OCI-M2 (cell line): ENCODE measurements at regions not wholly inside any gene's neighbourhood (a gene's known extent, or its start where the extent isn't known, plus 50 kb on each side); places are given as distances from the start of the nearest gene placed in this dataset.

Experiments used
- DNase-seq: peaks from one replicate; lab custom pipeline; 2025; ENCODE audit not compliant: unreplicated experiment; lab: John Stamatoyannopoulos, UW

- DNase-seq = no peak
Observed at GRCh38 chr1:101089613-101090338, 64.2 kb upstream of the DPH5 start.

GRCh38 chr1:101088431-101088830 lies 62.8 kb upstream of the DPH5 start:
- DNase-seq = no peak

- DNase-seq = no peak
Observed at GRCh38 chr1:101086783-101087182, 61.2 kb upstream of the DPH5 start.

- DNase-seq = no peak
Observed at GRCh38 chr1:101081496-101082488, 56.2 kb upstream of the DPH5 start.

GRCh38 chr1:101080859-101081258 lies 55.3 kb upstream of the DPH5 start:
- DNase-seq = no peak

GRCh38 chr1:101079341-101079740 lies 53.8 kb upstream of the DPH5 start:
- no peak for DNase-seq

GRCh38 chr1:101077849-101078248 lies 52.3 kb upstream of the DPH5 start:
- DNase-seq = no peak

GRCh38 chr1:101075926-101076325 lies 50.3 kb upstream of the DPH5 start:
- no peak for DNase-seq
